SU-DHL-6 (cell line): ENCODE measurements at regions not wholly inside any gene's neighbourhood (a gene's known extent, or its start where the extent isn't known, plus 50 kb on each side); places are given as distances from the start of the nearest gene placed in this dataset.

Experiments used
- EZH2phosphoT487 ChIP-seq: fragments of 200-600 bp; sonication (generic), shearing (Covaris generic); conservative IDR thresholded peaks from 2 replicates; pipeline ENCODE4 v1.6.1; 2018; ENCODE audit warnings: mild to moderate bottlenecking, antibody characterized with exemption, low read length, moderate library complexity, mixed read lengths
- TF ChIP-seq, protein P1 (sequence below): fragments of 200-600 bp; sonication (generic); IDR thresholded peaks from one replicate; pipeline ENCODE4 v1.5.1; 2017; ENCODE audit warnings: antibody characterized with exemption, mild to moderate bottlenecking, low read length, moderate library complexity; ENCODE audit not compliant: insufficient read depth, poor library complexity, severe bottlenecking

DNA sequence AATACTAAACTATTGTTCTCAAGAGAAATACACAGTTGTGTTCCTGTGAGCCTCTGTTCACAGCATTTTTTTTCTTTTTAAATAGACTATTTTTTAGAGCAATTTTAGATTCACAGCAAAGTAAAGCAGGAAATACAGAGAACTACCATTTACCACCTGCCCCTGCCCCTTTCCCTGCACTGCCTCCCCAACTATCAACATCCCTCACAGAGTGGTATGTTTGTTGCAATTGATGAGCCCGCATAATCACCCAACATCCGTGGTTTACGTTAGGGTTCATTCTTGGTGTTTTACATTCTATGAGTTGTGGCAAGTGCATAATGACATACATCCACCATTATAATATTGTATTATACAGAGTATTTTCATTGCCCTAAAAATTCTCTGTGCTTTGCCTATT is 71.6 kb upstream of the TNFAIP3 start:
- TF ChIP-seq, protein P1, sequence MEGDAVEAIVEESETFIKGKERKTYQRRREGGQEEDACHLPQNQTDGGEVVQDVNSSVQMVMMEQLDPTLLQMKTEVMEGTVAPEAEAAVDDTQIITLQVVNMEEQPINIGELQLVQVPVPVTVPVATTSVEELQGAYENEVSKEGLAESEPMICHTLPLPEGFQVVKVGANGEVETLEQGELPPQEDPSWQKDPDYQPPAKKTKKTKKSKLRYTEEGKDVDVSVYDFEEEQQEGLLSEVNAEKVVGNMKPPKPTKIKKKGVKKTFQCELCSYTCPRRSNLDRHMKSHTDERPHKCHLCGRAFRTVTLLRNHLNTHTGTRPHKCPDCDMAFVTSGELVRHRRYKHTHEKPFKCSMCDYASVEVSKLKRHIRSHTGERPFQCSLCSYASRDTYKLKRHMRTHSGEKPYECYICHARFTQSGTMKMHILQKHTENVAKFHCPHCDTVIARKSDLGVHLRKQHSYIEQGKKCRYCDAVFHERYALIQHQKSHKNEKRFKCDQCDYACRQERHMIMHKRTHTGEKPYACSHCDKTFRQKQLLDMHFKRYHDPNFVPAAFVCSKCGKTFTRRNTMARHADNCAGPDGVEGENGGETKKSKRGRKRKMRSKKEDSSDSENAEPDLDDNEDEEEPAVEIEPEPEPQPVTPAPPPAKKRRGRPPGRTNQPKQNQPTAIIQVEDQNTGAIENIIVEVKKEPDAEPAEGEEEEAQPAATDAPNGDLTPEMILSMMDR: no peak
- no peak for TF ChIP-seq EZH2phosphoT487
